ENCODE measurements at regions not wholly inside any gene's neighbourhood (a gene's known extent, or its start where the extent isn't known, plus 50 kb on each side); places are given as distances from the start of the nearest gene placed in this dataset.

GRCh38 chr5:83834306-83834705 is 113.7 kb upstream of the HAPLN1 start:
- TF ChIP-seq CTCF (IDR thresholded peaks at IDR 0.05): no peak
- no peak for TF ChIP-seq EZH2 (IDR thresholded peaks at IDR 0.05; ENCODE audit: borderline replicate concordance, insufficient read depth, low read depth, low read length, poor library complexity, severe bottlenecking)

All from B cell (primary cell).